Hindlimb muscle (tissue), 1 donor: ENCODE measurements at regions not wholly inside any gene's neighbourhood (a gene's known extent, or its start where the extent isn't known, plus 50 kb on each side); places are given as distances from the start of the nearest gene placed in this dataset.

ENCODE experiments used
- DNase-seq: peaks from one replicate; pipeline ENCODE4 v3.0.0-alpha.2; 2013

GRCh38 chr5:141777711-141778110, 95.7 kb upstream of the ARAP3 start:
- DNase-seq, result no peak

- DNase-seq, result no peak
Observed at GRCh38 chr5:141777130-141777529, 95.1 kb upstream of the ARAP3 start.

GRCh38 chr5:141773779-141774562, 91.9 kb upstream of the ARAP3 start:
- DNase-seq, result no peak

- no peak for DNase-seq
Observed at GRCh38 chr5:141772281-141772680, 90.3 kb upstream of the ARAP3 start.

- DNase-seq, result no peak
Observed at GRCh38 chr5:141771562-141771961, 89.5 kb upstream of the ARAP3 start.

- DNase-seq, result no peak
Observed at GRCh38 chr5:141771031-141771430, 89.0 kb upstream of the ARAP3 start.

GRCh38 chr5:141769671-141770070, 87.6 kb upstream of the ARAP3 start:
- DNase-seq, result no peak

GRCh38 chr5:141767671-141768070, 85.6 kb upstream of the ARAP3 start:
- DNase-seq, result no peak

- no peak for DNase-seq
Observed at GRCh38 chr5:141765896-141766551, 84.0 kb upstream of the ARAP3 start.

- DNase-seq, result no peak
Observed at GRCh38 chr5:141763541-141763940, 81.5 kb upstream of the ARAP3 start.

GRCh38 chr5:141762790-141763368, 80.8 kb upstream of the ARAP3 start:
- DNase-seq, result no peak

GRCh38 chr5:141762316-141762715, 80.3 kb upstream of the ARAP3 start:
- no peak for DNase-seq

- no peak for DNase-seq
Observed at GRCh38 chr5:141760753-141761152, 78.7 kb upstream of the ARAP3 start.

- no peak for DNase-seq
Observed at GRCh38 chr5:141760193-141760592, 78.2 kb upstream of the ARAP3 start.

GRCh38 chr5:141758310-141758998, 76.4 kb upstream of the ARAP3 start:
- DNase-seq, result no peak

GRCh38 chr5:141757402-141757801, 75.4 kb upstream of the ARAP3 start:
- DNase-seq, result no peak

- DNase-seq, result no peak
Observed at GRCh38 chr5:141756196-141756595, 74.2 kb upstream of the ARAP3 start.

GRCh38 chr5:141753971-141754713, 72.1 kb upstream of the ARAP3 start:
- DNase-seq, result peak; percentile 33

GRCh38 chr5:141753143-141753970, 71.3 kb upstream of the ARAP3 start:
- DNase-seq, result no peak

- DNase-seq, result peak; percentile 66
Observed at GRCh38 chr5:141747152-141748141, 65.4 kb upstream of the ARAP3 start.
